ENCODE measurements at regions not wholly inside any gene's neighbourhood (a gene's known extent, or its start where the extent isn't known, plus 50 kb on each side); places are given as distances from the start of the nearest gene placed in this dataset.

GRCh38 chr10:128693493-128694131 lies 567.4 kb upstream of the MKI67 start:
- Mint-ChIP-seq H3K27ac (no peak overlapping the region), H3K4me1 (peaks cover 24% of the 10 kb centered on the region), H3K27me3 (ENCODE audit: insufficient read depth, low read depth) (peaks cover 10% of the 10 kb centered on the region), H3K9me3 (no peaks in the 10 kb centered on the region), H3K36me3 (no peaks in the 10 kb centered on the region), H3K4me3 (no peak overlapping the region)
- H3K79me2 ChIP-seq (ENCODE audit: low read depth), result no peaks in the 10 kb centered on the region
- peaks cover 17% of the 10 kb centered on the region for H3F3A ChIP-seq (ENCODE audit: low read depth)
- no peak overlapping the region for H3K27ac ChIP-seq
- H2AFZ ChIP-seq (replicated peaks), result no peak overlapping the region
- H3K4me2 ChIP-seq, result no peak overlapping the region
- no peaks in the 10 kb centered on the region for H3K27me3 ChIP-seq
- H3K9me3 ChIP-seq (ENCODE audit: low read depth), result no peaks in the 10 kb centered on the region
- no peaks in the 10 kb centered on the region for H4K20me1 ChIP-seq (ENCODE audit: low read depth)
- peaks cover 37% of the 10 kb centered on the region for H3K4me1 ChIP-seq
- TF ChIP-seq EZH2phosphoT487 (IDR thresholded peaks at IDR 0.05) (no peak), CTCF (IDR thresholded peaks at IDR 0.05) (no peak), EZH2 (IDR thresholded peaks at IDR 0.05) (no peak)
- H3K4me3 ChIP-seq, result no peak overlapping the region
- DNase-seq (ENCODE audit: low spot score), result no peak
- H3K36me3 ChIP-seq, result no peaks in the 10 kb centered on the region
- H3K9ac ChIP-seq, result no peak overlapping the region

GRCh38 chr10:128694168-128694850 lies 568.1 kb upstream of the MKI67 start:
- TF ChIP-seq EZH2 (IDR thresholded peaks at IDR 0.05), result no peak
- no peak for TF ChIP-seq CTCF (IDR thresholded peaks at IDR 0.05)
- TF ChIP-seq EZH2phosphoT487 (IDR thresholded peaks at IDR 0.05), result no peak
- H3K36me3 Mint-ChIP-seq, result no peaks in the 10 kb centered on the region
- peaks cover 24% of the 10 kb centered on the region for H3K4me1 Mint-ChIP-seq
- Histone ChIP-seq H3K4me2 (no peak overlapping the region), H3K9me3 (ENCODE audit: low read depth) (no peaks in the 10 kb centered on the region), H4K20me1 (ENCODE audit: low read depth) (no peaks in the 10 kb centered on the region), H3K27ac (no peak overlapping the region), H3F3A (ENCODE audit: low read depth) (peaks cover 17% of the 10 kb centered on the region), H3K36me3 (no peaks in the 10 kb centered on the region), H3K79me2 (ENCODE audit: low read depth) (no peaks in the 10 kb centered on the region), H3K4me3 (no peak overlapping the region), H3K9ac (no peak overlapping the region), H2AFZ (replicated peaks) (no peak overlapping the region), H3K4me1 (peaks cover 37% of the 10 kb centered on the region), H3K27me3 (no peaks in the 10 kb centered on the region)
- no peak overlapping the region for H3K4me3 Mint-ChIP-seq
- DNase-seq (ENCODE audit: low spot score), result no peak
- no peak overlapping the region for H3K27ac Mint-ChIP-seq
- peaks cover 10% of the 10 kb centered on the region for H3K27me3 Mint-ChIP-seq (ENCODE audit: insufficient read depth, low read depth)
- H3K9me3 Mint-ChIP-seq, result no peaks in the 10 kb centered on the region

GRCh38 chr10:128694851-128695725 lies 568.9 kb upstream of the MKI67 start:
- Histone ChIP-seq H3K4me1 (peaks cover 37% of the 10 kb centered on the region), H2AFZ (replicated peaks) (no peak overlapping the region), H3F3A (ENCODE audit: low read depth) (peaks cover 17% of the 10 kb centered on the region), H3K9me3 (ENCODE audit: low read depth) (no peaks in the 10 kb centered on the region), H3K79me2 (ENCODE audit: low read depth) (no peaks in the 10 kb centered on the region), H3K27me3 (no peaks in the 10 kb centered on the region), H3K36me3 (no peaks in the 10 kb centered on the region), H3K27ac (no peak overlapping the region), H3K4me3 (no peak overlapping the region), H3K4me2 (no peak overlapping the region), H3K9ac (no peak overlapping the region), H4K20me1 (ENCODE audit: low read depth) (no peaks in the 10 kb centered on the region)
- no peak for DNase-seq (ENCODE audit: low spot score)
- Mint-ChIP-seq H3K9me3 (no peaks in the 10 kb centered on the region), H3K27ac (no peak overlapping the region), H3K4me1 (peaks cover 18% of the 10 kb centered on the region), H3K36me3 (no peaks in the 10 kb centered on the region), H3K4me3 (no peak overlapping the region), H3K27me3 (ENCODE audit: insufficient read depth, low read depth) (peaks cover 6% of the 10 kb centered on the region)
- no peak for TF ChIP-seq EZH2phosphoT487 (IDR thresholded peaks at IDR 0.05)
- no peak for TF ChIP-seq CTCF (IDR thresholded peaks at IDR 0.05)
- no peak for TF ChIP-seq EZH2 (IDR thresholded peaks at IDR 0.05)
